ENCODE measurements at regions not wholly inside any gene's neighbourhood (a gene's known extent, or its start where the extent isn't known, plus 50 kb on each side); places are given as distances from the start of the nearest gene placed in this dataset.
"Not testable (repeated sequence)": the region's sequence is repeated elsewhere in the genome, so short reads cannot be mapped to it uniquely, and the experiment has no call there.

GRCh38 chr7:114169389-114169788 lies 245.2 kb upstream of the FOXP2 start:
- not testable (repeated sequence) for TF ChIP-seq CTCF, POLR2A (IDR thresholded peaks at IDR 0.05)
